ENCODE measurements at regions not wholly inside any gene's neighbourhood (a gene's known extent, or its start where the extent isn't known, plus 50 kb on each side); places are given as distances from the start of the nearest gene placed in this dataset.

- Histone ChIP-seq H3K4me2 (ENCODE audit: low read length) (no peak overlapping the region), H3K79me2 (ENCODE audit: insufficient read depth, low read depth, low read length) (no peaks in the 10 kb centered on the region), H2AFZ (ENCODE audit: low read length) (no peak overlapping the region), H4K20me1 (ENCODE audit: insufficient read depth, low read length) (no peaks in the 10 kb centered on the region), H3K27ac (ENCODE audit: low read depth, low read length, poor library complexity, severe bottlenecking) (no peak overlapping the region), H3K36me3 (ENCODE audit: insufficient read depth, low read length) (no peaks in the 10 kb centered on the region), H3K4me3 (ENCODE audit: low read depth, low read length, poor library complexity, severe bottlenecking) (no peak overlapping the region), H3K9me2 (ENCODE audit: insufficient read depth, low read length) (no peaks in the 10 kb centered on the region), H3K9me3 (ENCODE audit: low read length) (no peaks in the 10 kb centered on the region), H3K4me1 (ENCODE audit: insufficient read depth, low read length, poor library complexity, severe bottlenecking) (peaks cover 3% of the 10 kb centered on the region)
- DNase-seq (ENCODE audit: low spot score): no peak
- intact Hi-C loops (cut with micrococcal nuclease; ENCODE audit: unreplicated experiment): loop anchor here (1.0 to 5.0 kb wide), 4 partner anchors 175 to 609 kb away; no protein-coding TSS in a partner anchor
- ChIA-PET CTCF (ENCODE audit: unreplicated experiment) (interaction anchor here (0.6 kb wide), 1 partner anchor 174 kb away, joined by 3 read pairs; no protein-coding TSS in a partner anchor), POLR2A (no interaction called here)
- TF ChIP-seq EZH2phosphoT487 (IDR thresholded peaks at IDR 0.05; ENCODE audit: borderline replicate concordance, low read depth, low read length): no peak
- TF ChIP-seq CTCF (conservative IDR thresholded peaks at IDR 0.05; ENCODE audit: low read length): no peak
- no TSS peak for BruUV-seq (replicated peaks)
These were observed 60.5 kb upstream of the TRIM2 start for GRCh38 chr4:153143527-153144348.

GRCh38 chr4:153146031-153146430 is 58.2 kb upstream of the TRIM2 start:
- Histone ChIP-seq H3K4me1 (ENCODE audit: insufficient read depth, low read length, poor library complexity, severe bottlenecking) (peaks cover 7% of the 10 kb centered on the region), H3K36me3 (ENCODE audit: insufficient read depth, low read length) (no peaks in the 10 kb centered on the region), H3K27ac (ENCODE audit: low read depth, low read length, poor library complexity, severe bottlenecking) (no peak overlapping the region), H2AFZ (ENCODE audit: low read length) (no peak overlapping the region), H3K9me2 (ENCODE audit: insufficient read depth, low read length) (no peaks in the 10 kb centered on the region), H3K79me2 (ENCODE audit: insufficient read depth, low read depth, low read length) (no peaks in the 10 kb centered on the region), H3K4me3 (ENCODE audit: low read depth, low read length, poor library complexity, severe bottlenecking) (no peak overlapping the region), H3K4me2 (ENCODE audit: low read length) (no peak overlapping the region), H4K20me1 (ENCODE audit: insufficient read depth, low read length) (no peaks in the 10 kb centered on the region), H3K9me3 (ENCODE audit: low read length) (no peaks in the 10 kb centered on the region)
- intact Hi-C loops (cut with micrococcal nuclease; ENCODE audit: unreplicated experiment): no loop called here
- no peak for TF ChIP-seq EZH2phosphoT487 (IDR thresholded peaks at IDR 0.05; ENCODE audit: borderline replicate concordance, low read depth, low read length)
- TF ChIP-seq CTCF (conservative IDR thresholded peaks at IDR 0.05; ENCODE audit: low read length): no peak
- CTCF ChIA-PET (ENCODE audit: unreplicated experiment): no interaction called here
- DNase-seq (ENCODE audit: low spot score): no peak
- POLR2A ChIA-PET: interaction anchor here (0.6 to 1.1 kb wide), 3 partner anchors 11 to 501 kb away, joined by 3 to 4 read pairs (median 3); no protein-coding TSS in a partner anchor
- BruUV-seq (replicated peaks): no TSS peak

- H3K4me1 ChIP-seq (ENCODE audit: insufficient read depth, low read length, poor library complexity, severe bottlenecking): peaks cover 7% of the 10 kb centered on the region
- no peak overlapping the region for H3K27ac ChIP-seq (ENCODE audit: low read depth, low read length, poor library complexity, severe bottlenecking)
- no TSS peak for BruUV-seq (replicated peaks)
- no peaks in the 10 kb centered on the region for H4K20me1 ChIP-seq (ENCODE audit: insufficient read depth, low read length)
- H3K4me3 ChIP-seq (ENCODE audit: low read depth, low read length, poor library complexity, severe bottlenecking): no peak overlapping the region
- intact Hi-C loops (cut with micrococcal nuclease; ENCODE audit: unreplicated experiment): no loop called here
- ChIA-PET POLR2A (interaction anchor here (0.6 to 1.1 kb wide), 4 partner anchors 10 to 392 kb away, joined by 3 to 4 read pairs (median 4); no protein-coding TSS in a partner anchor), CTCF (ENCODE audit: unreplicated experiment) (interaction anchor here (0.6 kb wide), 1 partner anchor 12 kb away, joined by 6 read pairs; no protein-coding TSS in a partner anchor)
- no peaks in the 10 kb centered on the region for H3K79me2 ChIP-seq (ENCODE audit: insufficient read depth, low read depth, low read length)
- no peak for TF ChIP-seq CTCF (conservative IDR thresholded peaks at IDR 0.05; ENCODE audit: low read length)
- no peak for TF ChIP-seq EZH2phosphoT487 (IDR thresholded peaks at IDR 0.05; ENCODE audit: borderline replicate concordance, low read depth, low read length)
- H3K4me2 ChIP-seq (ENCODE audit: low read length): no peak overlapping the region
- H3K9me3 ChIP-seq (ENCODE audit: low read length): no peaks in the 10 kb centered on the region
- H2AFZ ChIP-seq (ENCODE audit: low read length): no peak overlapping the region
- no peaks in the 10 kb centered on the region for H3K9me2 ChIP-seq (ENCODE audit: insufficient read depth, low read length)
- no peaks in the 10 kb centered on the region for H3K36me3 ChIP-seq (ENCODE audit: insufficient read depth, low read length)
- no peak for DNase-seq (ENCODE audit: low spot score)
These were observed 57.3 kb upstream of the TRIM2 start for GRCh38 chr4:153146961-153147360.

All from OCI-LY7 (cell line).